Sciatic nerve (tissue), 2 donors: ENCODE measurements at regions not wholly inside any gene's neighbourhood (a gene's known extent, or its start where the extent isn't known, plus 50 kb on each side); places are given as distances from the start of the nearest gene placed in this dataset.

Source experiments
- ATAC-seq: fragments of 200-7000 bp; cut with Tn5 transposase; one replicate; pipeline ENCODE4 v1.9.1; 2020; ENCODE audit warnings: mild to moderate bottlenecking, moderate library complexity
- DNase-seq: peaks from one replicate; pipeline ENCODE4 v3.0.0-alpha.2; 2020; ENCODE audit warnings: low spot score
- intact Hi-C: fragments of 100-400 bp; cut with DNase I; formaldehyde crosslinking; loops from one replicate; pipeline ENCODE4 v1.14.2; 2022
- donor health status: DM: no; HTN: no; CAD: no.
- donor health status: DM: no; HTN: no; CAD: no.

DNA sequence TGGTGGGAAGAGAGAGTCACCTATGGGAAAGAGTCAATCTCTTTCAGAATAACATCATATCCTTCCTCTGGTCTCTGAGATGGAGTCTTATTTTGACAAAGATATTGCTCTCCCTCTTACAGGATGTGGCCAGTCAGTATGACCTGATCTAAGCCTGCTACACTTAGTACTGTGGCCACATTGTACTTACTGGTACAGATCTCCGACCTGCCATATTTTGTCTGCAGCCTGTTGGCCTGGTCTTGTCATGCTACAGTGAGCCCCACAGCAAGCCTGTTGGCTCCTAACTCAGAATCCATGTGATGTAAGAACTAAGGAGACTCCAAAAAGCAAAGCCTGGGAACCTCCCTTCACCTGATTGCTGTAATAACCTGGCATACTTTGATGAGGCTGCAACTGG is 377.8 kb downstream of the SFMBT2 start:
- ATAC-seq (no peak), DNase-seq (no peak)
- intact Hi-C loops = no loop called here

DNA sequence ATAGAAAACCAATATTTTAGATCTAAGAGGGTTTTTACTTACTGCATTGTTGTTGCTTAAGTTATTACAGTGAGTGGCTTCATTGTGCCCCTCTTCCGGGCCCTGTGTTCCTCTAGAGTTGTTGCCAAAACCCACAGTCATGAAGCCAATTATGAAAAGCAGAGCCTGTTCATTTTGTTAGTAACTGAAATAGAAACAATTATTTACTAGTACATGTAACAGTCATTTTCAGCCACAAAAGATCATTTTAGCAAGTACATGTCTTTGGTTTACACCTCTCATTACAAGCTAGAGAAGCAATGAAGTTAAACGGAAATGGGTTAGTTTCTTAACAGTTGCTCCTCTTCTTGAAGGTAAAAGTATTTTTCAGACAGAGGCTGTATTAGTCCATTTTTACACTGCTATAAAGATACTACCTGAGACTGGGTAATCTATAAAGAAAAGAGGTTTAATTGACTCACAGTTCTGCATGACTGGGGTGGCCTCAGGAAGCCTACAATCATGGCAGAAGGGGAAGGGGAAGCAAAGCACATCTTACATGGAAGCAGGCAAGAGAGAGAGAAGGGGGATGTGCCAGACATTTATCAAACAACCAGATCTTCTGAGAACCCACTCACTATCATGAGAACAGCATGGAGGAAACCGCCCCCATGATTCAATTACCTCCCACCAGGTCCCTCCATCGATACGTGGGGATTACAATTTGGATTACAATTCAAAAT is 380.5 kb downstream of the SFMBT2 start:
- no peak for DNase-seq
- no peak for ATAC-seq
- intact Hi-C loops = no loop called here

DNA sequence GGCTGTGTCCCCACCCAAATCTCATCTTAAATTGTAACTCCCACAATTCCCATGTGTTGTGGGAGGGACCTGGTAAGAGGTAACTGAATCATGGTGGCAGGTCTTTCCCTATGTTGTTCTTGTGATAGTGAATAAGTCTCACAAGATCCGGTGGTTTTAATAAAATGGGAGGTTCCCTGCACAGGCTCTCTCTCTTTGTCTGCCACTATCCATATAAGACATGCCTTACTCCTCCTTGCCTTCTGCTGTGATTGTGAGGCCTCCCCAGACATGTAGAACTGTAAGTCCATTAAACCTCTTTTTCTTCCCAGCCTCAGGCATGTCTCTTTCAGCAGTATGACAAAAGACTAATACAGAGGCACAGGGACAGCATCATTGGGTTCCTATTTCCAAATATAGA is 381.2 kb downstream of the SFMBT2 start:
- no peak for ATAC-seq
- intact Hi-C loops = no loop called here
- DNase-seq = no peak

DNA sequence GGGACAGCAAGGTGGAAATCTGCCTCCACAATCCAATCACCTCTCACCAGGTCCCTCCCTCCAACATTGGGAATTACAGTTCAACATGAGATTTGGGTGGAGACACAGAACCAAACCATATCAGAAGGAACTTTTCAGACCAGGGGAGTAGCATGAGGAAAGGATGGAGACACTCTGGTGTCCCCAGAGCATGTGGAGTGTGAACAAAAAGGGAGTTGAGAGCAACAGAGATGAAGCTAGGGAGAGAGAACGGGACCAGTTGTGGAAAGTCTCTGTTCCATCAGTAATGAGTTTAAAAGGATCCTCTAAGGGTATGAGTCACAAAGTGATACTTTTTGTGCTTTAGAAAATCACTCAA is 382.0 kb downstream of the SFMBT2 start:
- DNase-seq (no peak), ATAC-seq (no peak)
- intact Hi-C loops = no loop called here

DNA sequence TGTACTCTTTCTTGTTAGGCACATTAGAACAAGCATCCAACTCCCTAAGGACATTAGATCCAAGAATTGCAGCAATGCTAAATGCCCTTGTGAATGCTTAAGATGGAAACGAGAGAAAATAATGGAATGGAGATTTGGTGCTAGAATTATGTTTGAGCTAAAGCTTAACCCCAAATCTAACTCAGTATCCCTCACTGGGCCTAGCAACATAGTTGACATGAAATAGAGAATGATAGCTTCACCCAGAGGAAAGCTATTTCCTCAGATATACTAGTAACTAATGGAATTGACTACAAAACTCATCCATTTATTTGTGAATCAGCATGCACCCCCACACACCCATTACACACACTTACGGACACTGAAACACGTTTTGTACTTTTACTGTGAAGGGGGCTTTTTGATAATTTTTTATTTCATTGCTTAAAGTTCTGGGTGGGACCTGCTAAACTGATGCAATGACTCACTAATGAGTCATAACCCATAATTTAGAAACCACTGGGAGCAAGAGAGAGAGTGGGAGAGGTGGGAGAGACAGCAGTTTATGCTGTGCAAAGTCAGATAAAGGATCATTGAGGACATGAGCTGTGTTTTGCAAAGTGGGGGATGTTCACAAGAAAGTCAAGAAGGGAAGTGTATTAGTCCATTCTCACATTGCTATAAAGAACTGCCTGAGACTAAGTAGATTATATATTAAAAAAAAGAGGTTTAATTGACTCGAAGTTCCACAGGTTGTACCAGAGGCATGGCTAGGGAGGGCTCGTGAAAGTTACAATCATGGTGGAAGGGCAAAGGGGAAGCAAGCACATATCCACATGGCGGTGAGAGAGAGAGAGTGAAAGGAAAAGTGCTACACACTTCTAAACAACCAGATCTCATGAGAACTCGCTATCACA is 382.7 kb downstream of the SFMBT2 start:
- DNase-seq (no peak), ATAC-seq (peak; percentile 61)
- intact Hi-C loops = no loop called here

DNA sequence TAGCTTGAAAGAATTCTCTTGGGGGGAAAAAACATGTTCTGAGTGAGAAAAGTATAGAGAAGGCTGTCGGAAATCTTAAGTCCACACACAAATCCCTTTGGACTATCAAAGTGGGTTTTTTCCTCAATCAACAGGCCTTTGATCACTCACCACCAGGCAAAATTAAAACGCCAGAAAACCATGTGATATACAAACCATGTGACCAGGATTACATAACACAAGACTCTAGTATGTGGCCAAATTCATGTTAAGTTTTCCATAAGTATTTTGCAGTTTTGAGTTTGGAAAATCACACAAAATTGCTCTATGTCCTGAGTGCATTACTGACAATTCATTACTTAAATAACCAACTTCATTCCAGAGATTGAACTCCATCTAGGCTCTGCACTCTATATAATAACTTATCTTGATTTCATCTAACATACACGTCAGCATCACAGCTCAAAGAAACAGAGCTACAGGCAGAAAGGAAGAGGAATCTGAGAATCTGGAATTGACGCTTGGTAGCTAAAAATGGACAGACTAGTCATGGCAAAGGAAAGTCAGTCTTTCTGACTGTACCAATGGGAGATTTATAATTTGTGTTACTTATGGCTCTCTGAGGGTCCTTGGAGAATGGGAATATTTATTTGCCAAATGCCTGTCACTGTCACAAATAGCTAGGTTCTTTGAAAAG is 383.5 kb downstream of the SFMBT2 start:
- no peak for ATAC-seq
- DNase-seq = no peak
- intact Hi-C loops = no loop called here

DNA sequence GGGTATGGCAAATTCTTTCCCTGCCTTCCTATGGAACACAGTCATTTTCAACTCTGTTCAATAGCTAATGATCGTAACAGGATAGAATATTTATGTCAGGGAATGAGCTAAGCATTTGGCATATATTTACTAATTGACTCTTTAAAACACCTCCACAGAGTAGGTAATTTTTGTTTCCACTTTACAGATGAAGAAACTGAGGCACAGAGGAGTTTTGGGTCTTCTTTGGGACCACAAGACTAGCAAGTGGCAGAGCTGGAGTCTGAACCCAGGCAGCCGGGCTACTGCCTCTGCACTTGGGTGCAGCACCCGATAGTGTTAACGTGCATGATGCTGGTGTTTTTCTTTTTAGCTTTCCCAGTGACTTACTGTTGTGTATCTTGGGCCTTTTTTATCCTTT is 384.0 kb downstream of the SFMBT2 start:
- DNase-seq (no peak), ATAC-seq (no peak)
- intact Hi-C loops = no loop called here

DNA sequence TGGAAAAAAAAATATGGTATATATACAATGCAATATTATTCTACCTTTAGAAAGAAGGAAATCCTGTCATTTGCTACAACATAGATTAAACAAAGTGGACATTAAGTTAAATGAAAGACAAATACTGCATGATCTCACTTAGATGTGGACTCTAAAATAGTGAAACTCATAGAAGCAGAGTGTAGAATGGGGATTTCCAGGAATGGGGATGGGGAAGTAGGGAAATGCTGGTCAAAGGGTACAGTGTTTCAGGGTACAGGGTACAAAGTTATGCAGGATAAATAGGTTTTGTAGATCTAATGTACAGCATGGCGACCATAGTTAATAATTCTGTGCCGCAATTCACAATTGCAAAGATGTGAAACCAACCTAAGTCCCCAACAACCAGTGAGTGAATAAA is 385.5 kb downstream of the SFMBT2 start:
- DNase-seq (no peak), ATAC-seq (no peak)
- intact Hi-C loops = no loop called here

DNA sequence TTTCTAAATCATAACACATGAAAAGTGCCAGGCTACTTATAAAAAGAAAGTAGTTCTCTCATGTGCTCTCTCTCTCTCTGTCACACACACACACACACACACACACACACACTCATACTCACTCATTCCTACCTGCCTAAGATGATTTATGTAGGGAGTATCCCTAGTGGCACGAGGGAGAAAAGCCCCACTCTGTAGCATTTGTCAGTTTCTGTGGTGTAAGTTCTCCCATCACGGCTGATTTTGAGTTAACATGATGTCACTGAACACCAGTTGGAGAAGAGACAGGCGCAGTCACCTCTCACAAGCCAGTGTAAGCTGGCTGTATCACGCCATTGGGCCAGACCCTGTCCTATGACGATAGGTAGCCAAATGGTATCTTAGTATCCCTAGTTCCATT is 395.4 kb downstream of the SFMBT2 start:
- DNase-seq = no peak
- ATAC-seq = no peak
- intact Hi-C loops = no loop called here

DNA sequence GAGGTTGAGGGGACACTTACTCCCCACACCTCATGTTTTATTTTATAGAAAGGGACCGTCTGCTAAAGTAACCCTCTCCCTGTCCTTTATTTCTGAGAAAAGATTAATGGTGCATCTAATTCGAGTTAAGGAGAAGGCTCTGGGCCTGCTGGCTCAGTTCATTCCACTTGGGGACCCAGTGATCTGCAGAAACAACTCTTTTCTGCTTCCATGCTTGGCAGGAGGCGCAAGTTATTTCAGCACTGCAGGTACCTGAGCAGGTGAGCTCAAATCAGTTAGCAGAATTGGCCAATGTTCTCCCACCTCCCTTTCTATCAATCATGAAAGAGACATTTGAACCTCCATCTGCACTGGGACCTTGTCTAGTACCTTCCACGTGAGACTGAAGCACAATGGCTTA is 396.1 kb downstream of the SFMBT2 start:
- no peak for DNase-seq
- intact Hi-C loops = no loop called here
- no peak for ATAC-seq

DNA sequence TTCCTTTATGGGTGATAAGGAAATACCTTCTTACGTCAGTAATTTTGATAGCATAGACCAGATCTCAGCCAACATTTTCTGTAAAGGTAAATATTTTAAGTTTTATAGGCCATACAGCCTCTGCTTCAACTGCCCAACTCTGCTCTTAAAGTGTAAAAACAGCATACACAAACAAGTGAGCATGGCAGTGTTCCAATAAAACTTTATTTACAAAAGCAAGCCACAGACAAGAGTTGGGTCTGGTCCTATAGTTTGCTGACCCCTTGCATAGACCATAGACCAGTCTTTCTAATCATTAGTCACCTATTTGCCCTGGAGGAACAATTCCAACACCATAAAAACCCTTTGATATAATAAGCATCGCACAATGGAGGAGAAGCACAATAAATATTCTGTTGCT is 398.8 kb downstream of the SFMBT2 start:
- ATAC-seq (no peak), DNase-seq (no peak)
- intact Hi-C loops = no loop called here

DNA sequence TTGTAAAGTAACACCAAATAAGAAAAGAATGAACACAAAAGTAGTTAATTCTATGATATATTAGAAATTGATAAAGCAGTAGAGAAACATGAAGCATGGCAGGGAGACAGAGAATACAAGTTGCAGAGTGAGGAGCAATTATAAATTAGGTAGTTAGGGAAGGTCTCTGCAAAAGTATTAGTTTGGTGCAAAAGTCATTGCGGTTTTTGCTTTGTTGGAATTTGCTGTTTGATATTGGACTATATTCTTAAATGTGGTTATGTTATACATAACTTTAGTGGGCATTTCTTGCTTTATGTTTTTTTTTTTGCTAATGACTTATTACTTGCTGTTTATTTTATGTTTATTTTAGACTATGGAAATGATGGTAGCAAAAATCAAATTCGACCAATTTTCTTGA is 402.2 kb downstream of the SFMBT2 start:
- intact Hi-C loops = no loop called here
- DNase-seq = no peak

DNA sequence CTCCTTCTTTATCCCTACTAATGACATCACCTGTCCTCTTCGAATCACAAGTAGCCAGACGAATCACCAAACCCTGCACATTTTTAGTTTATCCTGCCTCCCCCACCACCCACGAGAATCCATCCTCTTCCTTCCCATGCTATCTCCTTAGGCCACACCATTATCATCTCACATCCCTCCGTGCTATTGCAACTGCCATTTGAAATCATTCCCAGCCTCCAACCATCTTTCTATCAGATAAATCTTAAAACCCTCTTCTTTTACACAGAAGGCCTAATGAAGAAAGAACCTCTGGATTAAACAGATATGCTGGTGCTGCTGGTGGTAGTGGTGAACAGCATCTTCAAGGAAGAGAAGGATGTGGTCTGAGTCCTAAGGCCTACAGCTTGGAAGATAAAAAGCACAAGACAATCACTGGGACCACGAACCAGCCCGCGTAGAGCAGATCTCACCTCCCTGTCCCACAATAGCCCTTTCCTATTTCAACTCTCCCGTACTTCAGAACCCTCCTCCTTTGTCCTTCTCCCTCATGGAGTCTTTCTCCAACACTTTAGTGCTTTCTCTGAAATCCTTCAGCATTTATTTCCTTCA is 403.1 kb downstream of the SFMBT2 start:
- intact Hi-C loops = no loop called here
- ATAC-seq = no peak
- no peak for DNase-seq

More for the DNA sequence above, 402.2 kb downstream of the SFMBT2 start:
- ATAC-seq = no peak

DNA sequence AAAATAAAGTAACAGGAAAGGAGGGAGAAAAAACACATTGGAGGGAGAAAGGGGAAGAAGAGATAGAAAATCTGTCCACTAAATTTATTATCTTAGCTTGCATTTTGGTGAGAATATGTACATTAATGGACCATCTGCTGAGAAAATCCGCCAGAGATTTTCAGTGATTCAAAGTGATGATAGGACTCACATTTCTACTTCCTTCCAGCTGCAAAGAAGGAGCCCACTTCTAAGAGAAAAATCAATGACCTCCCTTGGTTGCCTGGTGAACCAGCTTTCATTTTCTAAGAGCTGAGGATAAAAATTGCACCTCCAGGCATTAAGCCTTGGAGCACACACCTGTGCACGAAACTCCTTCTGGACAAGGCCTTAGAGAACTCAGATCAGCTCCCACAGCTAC is 404.3 kb downstream of the SFMBT2 start:
- ATAC-seq (no peak), DNase-seq (no peak)
- intact Hi-C loops = no loop called here

DNA sequence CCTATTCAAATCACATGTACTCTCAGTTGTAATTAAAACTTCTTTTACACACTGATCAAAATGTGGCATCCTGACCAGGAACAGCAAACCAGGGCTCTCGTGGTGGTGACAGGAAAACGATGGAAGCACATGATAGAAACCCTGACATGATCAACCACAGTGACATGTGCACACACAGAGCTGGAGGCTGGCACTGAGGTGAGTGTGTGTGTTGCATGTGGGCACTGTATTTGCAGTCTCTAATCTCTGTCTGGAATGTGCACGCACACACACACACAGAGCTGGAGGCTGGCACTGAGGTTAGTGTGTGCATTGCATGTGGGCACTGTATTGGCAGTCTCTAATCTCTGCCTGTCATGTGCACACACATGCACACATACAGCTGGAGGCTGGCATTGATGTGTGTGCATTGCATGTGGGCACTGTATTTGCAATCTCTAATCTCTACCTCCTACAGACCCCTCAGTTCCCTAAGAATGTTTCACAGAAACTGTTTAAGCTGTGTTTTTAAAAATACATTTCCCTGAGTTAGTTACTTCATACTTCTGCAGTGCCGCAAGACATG is 406.9 kb downstream of the SFMBT2 start:
- intact Hi-C loops = no loop called here
- DNase-seq (no peak), ATAC-seq (no peak)

DNA sequence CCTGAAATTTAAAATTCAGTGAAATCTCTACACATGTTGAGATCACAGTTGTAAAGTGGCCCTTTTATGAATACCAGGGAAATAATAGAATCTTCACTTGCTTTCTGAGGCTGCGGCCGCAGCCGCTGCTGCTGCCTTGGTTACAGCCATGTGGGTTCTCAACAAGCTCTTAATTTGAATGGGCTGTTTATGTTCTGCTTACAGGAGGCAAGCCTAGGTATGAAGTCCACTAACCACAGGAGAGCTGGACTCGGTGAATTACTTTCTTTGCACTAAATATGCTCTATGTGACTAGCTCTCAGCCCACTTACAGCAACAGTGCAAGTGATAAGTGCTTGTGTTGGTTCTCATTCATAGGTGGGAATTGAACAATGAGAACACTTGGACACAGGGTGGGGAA is 410.8 kb downstream of the SFMBT2 start:
- intact Hi-C loops = no loop called here
- DNase-seq = no peak
- ATAC-seq = no peak

DNA sequence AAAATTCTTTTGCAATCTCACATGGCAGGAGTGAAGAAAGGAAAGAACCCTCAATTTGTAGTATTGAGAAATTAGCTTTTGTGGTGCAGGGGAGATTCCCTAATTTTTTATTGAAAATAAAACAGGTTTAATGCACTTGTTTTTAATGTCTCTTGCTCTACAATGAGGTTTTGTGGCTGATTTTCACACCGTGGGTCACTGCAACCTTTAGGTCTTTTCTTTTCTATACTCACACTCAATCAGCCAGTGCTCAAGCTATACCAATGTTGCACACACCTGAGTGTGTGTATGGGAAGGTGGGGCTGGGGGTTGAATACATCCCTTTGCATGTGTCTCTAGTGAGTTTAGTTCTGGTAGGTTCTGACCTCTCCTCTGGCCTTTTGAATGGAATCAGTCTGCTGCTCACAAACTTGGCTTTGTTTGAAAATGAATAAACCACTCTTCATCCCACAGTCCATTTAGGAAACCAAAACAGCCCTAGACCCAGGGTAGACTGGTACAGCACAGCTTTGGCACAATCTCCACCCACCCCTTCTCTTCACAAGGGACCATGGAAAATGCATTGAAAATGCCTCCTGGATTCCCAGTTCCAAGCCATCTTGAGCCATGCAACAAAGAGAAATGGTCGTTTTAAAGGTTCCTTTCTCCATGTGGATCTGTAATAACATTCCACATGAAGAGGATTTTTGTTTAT is 411.5 kb downstream of the SFMBT2 start:
- intact Hi-C loops = no loop called here

DNA sequence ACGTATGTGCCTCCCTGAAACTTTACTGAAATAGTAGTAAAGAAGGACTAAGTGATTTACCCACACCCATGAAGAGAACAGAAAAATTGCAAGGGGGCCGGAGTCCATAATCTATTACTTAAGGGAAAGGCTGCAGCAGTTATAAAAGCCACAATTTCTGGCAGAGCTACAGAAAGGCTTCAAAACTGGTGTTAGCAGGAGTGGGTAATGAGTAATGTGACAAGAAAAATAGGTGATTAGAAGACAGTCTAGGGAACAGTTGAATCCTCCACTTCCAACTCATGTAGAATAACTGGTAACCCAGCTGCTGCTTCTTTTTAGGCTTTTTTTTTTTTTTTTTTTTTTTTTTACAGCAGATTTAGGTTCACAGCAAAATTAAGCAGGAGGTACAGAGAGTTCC is 413.3 kb downstream of the SFMBT2 start:
- ATAC-seq (no peak), DNase-seq (no peak)
- intact Hi-C loops = no loop called here

More for the DNA sequence above, 411.5 kb downstream of the SFMBT2 start:
- ATAC-seq (no peak), DNase-seq (no peak)

DNA sequence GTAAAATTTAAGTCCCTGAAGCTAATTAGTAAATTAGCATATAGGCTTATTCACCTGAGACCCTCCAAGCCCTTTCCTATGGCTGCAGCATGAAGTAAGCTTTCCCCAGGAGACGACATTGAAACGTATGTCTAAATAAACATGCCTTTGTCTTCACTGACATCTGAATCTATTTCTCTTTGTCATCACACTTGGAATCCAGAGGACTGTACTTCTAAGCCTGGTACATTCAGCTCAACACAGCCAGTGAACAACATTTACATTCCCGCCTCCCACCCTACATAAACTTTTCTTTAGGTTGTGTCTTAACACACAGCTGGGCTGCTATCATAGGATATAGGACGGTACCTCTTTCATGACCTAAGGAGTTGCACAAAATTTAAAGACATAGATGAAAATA is 414.4 kb downstream of the SFMBT2 start:
- intact Hi-C loops = no loop called here
- ATAC-seq (no peak), DNase-seq (no peak)
